ENCODE measurements at regions not wholly inside any gene's neighbourhood (a gene's known extent, or its start where the extent isn't known, plus 50 kb on each side); places are given as distances from the start of the nearest gene placed in this dataset.

DNA sequence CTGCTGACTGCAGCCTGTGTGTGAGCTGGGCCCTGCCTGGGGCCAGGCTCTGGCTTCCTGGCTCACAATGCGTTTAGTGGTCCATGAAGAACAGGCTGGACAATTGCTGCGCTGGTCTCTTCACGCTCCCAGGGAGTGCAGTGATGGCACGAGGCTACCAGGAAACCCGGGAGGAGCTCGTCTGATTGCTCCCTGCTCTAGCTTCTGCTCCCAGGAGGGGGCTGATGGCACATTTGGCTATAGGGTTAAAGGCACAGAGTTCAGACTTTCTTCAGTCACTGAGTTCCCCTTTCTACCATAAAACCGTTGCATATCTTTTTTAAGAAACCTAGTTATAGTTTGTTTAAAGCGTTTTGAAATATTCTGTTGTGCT is 60.1 kb downstream of the KCNF1 start:
- Histone ChIP-seq H3K4me1 (no peaks in the 10 kb centered on the region), H3K4me2 (no peak overlapping the region), H3K4me3 (no peak overlapping the region), H3K9me3 (no peaks in the 10 kb centered on the region), H3K27ac (no peak overlapping the region)
- WGBS (ENCODE audit: missing lambda C conversion rate): 52% methylated on average over 8 of the region's 8 CpGs
- TF ChIP-seq CBX8 (IDR thresholded peaks at IDR 0.05) (no peak), HOXB13 (CRISPR knock-in tag; IDR thresholded peaks at IDR 0.05; ENCODE audit: low read depth) (no peak), HDAC2 (IDR thresholded peaks at IDR 0.05) (no peak), JUNB (IDR thresholded peaks at IDR 0.05) (no peak), SREBF2 (IDR thresholded peaks at IDR 0.05) (no peak), MYC (IDR thresholded peaks at IDR 0.05; ENCODE audit: borderline replicate concordance, low read length) (no peak), RCOR1 (IDR thresholded peaks at IDR 0.05; ENCODE audit: low read depth, low read length) (no peak), RNF2 (IDR thresholded peaks at IDR 0.05; ENCODE audit: borderline replicate concordance, low read depth) (no peak), KDM1A (IDR thresholded peaks at IDR 0.05; ENCODE audit: low read depth) (no peak), EP300 (IDR thresholded peaks at IDR 0.05) (no peak), FOSB (CRISPR knock-in tag; IDR thresholded peaks at IDR 0.05) (no peak), HES2 (IDR thresholded peaks at IDR 0.05) (no peak)
- TF ChIP-seq, protein P1, sequence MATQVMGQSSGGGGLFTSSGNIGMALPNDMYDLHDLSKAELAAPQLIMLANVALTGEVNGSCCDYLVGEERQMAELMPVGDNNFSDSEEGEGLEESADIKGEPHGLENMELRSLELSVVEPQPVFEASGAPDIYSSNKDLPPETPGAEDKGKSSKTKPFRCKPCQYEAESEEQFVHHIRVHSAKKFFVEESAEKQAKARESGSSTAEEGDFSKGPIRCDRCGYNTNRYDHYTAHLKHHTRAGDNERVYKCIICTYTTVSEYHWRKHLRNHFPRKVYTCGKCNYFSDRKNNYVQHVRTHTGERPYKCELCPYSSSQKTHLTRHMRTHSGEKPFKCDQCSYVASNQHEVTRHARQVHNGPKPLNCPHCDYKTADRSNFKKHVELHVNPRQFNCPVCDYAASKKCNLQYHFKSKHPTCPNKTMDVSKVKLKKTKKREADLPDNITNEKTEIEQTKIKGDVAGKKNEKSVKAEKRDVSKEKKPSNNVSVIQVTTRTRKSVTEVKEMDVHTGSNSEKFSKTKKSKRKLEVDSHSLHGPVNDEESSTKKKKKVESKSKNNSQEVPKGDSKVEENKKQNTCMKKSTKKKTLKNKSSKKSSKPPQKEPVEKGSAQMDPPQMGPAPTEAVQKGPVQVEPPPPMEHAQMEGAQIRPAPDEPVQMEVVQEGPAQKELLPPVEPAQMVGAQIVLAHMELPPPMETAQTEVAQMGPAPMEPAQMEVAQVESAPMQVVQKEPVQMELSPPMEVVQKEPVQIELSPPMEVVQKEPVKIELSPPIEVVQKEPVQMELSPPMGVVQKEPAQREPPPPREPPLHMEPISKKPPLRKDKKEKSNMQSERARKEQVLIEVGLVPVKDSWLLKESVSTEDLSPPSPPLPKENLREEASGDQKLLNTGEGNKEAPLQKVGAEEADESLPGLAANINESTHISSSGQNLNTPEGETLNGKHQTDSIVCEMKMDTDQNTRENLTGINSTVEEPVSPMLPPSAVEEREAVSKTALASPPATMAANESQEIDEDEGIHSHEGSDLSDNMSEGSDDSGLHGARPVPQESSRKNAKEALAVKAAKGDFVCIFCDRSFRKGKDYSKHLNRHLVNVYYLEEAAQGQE (IDR thresholded peaks at IDR 0.05): no peak
- TF ChIP-seq, protein P2, sequence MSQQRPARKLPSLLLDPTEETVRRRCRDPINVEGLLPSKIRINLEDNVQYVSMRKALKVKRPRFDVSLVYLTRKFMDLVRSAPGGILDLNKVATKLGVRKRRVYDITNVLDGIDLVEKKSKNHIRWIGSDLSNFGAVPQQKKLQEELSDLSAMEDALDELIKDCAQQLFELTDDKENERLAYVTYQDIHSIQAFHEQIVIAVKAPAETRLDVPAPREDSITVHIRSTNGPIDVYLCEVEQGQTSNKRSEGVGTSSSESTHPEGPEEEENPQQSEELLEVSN (IDR thresholded peaks at IDR 0.05; ENCODE audit: borderline replicate concordance, low read depth): no peak
- ChIA-PET CTCF (interaction anchor here (2.2 kb wide), 1 partner anchor 139 kb away, joined by 10 read pairs; no protein-coding TSS in a partner anchor), POLR2A (no interaction called here)
- ATAC-seq: no peak; a peak in 1 of 6 replicates
- no peak for FAIRE-seq
- no peak for DNase-seq (ENCODE audit: low read depth in 1 of 2, low spot score in 1 of 2)

DNA sequence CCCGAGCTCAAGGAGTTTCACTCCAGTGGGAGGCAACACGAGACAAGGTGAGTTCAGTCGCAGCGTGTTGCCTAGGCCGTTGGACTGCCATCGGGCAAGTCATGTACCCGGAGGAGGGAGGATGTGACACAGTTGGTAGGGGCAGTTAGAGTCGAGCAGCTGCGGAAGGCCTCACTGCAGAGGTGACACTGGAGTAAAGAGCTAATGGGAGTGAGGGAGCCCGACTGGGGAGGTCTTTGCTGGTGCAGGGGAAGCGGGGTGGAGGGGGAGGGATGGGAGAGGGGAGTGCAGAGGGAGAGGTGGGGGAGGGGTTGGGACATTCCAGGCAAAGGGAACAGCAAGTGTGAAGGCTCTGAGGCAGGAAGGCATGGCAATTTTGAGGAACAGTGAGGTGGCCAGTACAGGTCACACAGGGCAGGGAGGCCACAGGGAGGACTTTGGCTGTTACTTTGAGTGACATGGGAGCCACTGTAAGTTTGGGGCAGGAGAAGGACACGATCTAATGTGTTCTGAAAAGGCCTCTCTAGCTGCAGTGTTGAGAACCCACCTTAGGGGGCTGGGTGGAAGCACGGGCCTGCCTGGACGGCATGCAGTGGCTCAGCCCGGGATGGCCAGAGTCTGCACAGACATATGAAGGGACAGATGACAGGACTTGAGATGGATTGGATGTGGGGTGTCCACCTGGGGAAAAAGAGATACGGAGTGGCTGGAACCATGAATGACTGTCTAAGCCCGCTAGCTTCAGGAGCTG is 61.1 kb downstream of the KCNF1 start:
- ATAC-seq: no peak; a peak in 1 of 6 replicates
- DNase-seq (ENCODE audit: low read depth in 1 of 2, low spot score in 1 of 2): no peak
- no peak overlapping the region for H3K27ac ChIP-seq
- H3K9me3 ChIP-seq: no peaks in the 10 kb centered on the region
- ChIA-PET CTCF (interaction anchor here (0.6 to 2.2 kb wide), 5 partner anchors 11 to 506 kb away, joined by 3 to 10 read pairs (median 4); no protein-coding TSS in a partner anchor), POLR2A (no interaction called here)
- no peak for FAIRE-seq
- H3K4me3 ChIP-seq: no peak overlapping the region
- no peak overlapping the region for H3K4me2 ChIP-seq
- 83% methylated on average over 16 of the region's 17 CpGs for WGBS (ENCODE audit: missing lambda C conversion rate)
- no peaks in the 10 kb centered on the region for H3K4me1 ChIP-seq
- no peak for TF ChIP-seq POLR2A (IDR thresholded peaks at IDR 0.05; ENCODE audit: low read length)

DNA sequence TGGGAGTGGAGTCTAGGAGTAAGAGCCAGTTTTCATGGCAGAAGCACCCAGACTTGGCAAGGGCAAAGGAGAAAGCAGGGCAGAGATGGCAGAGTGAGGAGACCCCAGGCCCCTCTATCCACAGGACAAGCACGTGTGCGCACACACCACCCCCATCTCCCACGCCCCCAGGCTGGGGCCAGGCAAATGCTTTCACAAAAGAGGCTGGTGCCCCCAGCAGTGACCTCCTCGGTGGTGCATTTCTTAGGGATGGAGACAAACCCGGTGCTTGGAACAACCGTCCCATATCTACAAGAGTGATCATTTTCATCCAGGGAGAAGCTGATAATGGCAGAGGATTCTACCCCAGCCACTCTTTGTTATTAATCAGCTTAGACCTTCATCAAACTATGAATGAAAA is 62.0 kb downstream of the KCNF1 start:
- no peaks in the 10 kb centered on the region for H3K4me1 ChIP-seq
- FAIRE-seq: no peak
- POLR2A ChIA-PET: no interaction called here
- no peak overlapping the region for H3K4me3 ChIP-seq
- H3K27ac ChIP-seq: no peak overlapping the region
- CTCF ChIA-PET: interaction anchor here (0.6 to 1.9 kb wide), 4 partner anchors 10 to 505 kb away, joined by 3 to 6 read pairs (median 4); no protein-coding TSS in a partner anchor
- no peak for ATAC-seq
- 87% methylated on average over 6 of the region's 6 CpGs for WGBS (ENCODE audit: missing lambda C conversion rate)
- H3K9me3 ChIP-seq: no peaks in the 10 kb centered on the region
- no peak overlapping the region for H3K4me2 ChIP-seq
- DNase-seq (ENCODE audit: low read depth in 1 of 2, low spot score in 1 of 2): no peak
- TF ChIP-seq HDAC2 (IDR thresholded peaks at IDR 0.05): no peak
- no peak for TF ChIP-seq GATA3 (IDR thresholded peaks at IDR 0.05; ENCODE audit: borderline replicate concordance)
- no peak for TF ChIP-seq NPAS2 (CRISPR knock-in tag; IDR thresholded peaks at IDR 0.05; ENCODE audit: borderline replicate concordance)
- TF ChIP-seq, protein P3, sequence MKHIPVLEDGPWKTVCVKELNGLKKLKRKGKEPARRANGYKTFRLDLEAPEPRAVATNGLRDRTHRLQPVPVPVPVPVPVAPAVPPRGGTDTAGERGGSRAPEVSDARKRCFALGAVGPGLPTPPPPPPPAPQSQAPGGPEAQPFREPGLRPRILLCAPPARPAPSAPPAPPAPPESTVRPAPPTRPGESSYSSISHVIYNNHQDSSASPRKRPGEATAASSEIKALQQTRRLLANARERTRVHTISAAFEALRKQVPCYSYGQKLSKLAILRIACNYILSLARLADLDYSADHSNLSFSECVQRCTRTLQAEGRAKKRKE (CRISPR knock-in tag; IDR thresholded peaks at IDR 0.05; ENCODE audit: low read depth): no peak
- TF ChIP-seq HMGXB4 (CRISPR knock-in tag; IDR thresholded peaks at IDR 0.05; ENCODE audit: borderline replicate concordance): no peak
- no peak for TF ChIP-seq BCL3 (IDR thresholded peaks at IDR 0.05)
- no peak for TF ChIP-seq SMC3 (IDR thresholded peaks at IDR 0.05)
- no peak for TF ChIP-seq TFCP2L1 (CRISPR knock-in tag; IDR thresholded peaks at IDR 0.05)
- TF ChIP-seq, protein P4, sequence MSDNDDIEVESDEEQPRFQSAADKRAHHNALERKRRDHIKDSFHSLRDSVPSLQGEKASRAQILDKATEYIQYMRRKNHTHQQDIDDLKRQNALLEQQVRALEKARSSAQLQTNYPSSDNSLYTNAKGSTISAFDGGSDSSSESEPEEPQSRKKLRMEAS (IDR thresholded peaks at IDR 0.05): no peak
- TF ChIP-seq POLR2A (IDR thresholded peaks at IDR 0.05; ENCODE audit: low read length): no peak
- no peak for TF ChIP-seq HOXB13 (CRISPR knock-in tag; IDR thresholded peaks at IDR 0.05; ENCODE audit: low read depth)
- TF ChIP-seq, protein P2 (IDR thresholded peaks at IDR 0.05; ENCODE audit: borderline replicate concordance, low read depth): no peak
- no peak for TF ChIP-seq JUNB (IDR thresholded peaks at IDR 0.05)
- TF ChIP-seq HEYL (CRISPR knock-in tag; IDR thresholded peaks at IDR 0.05): no peak

Data from A549 (cell line).